NB4 (cell line): ENCODE measurements at regions not wholly inside any gene's neighbourhood (a gene's known extent, or its start where the extent isn't known, plus 50 kb on each side); places are given as distances from the start of the nearest gene placed in this dataset.

ENCODE experiments used
- POLR2A ChIP-seq: IDR thresholded peaks from 2 replicates; pipeline ENCODE4 v1.6.1; 2011; ENCODE audit warnings: mild to moderate bottlenecking; ENCODE audit not compliant: insufficient read length; ENCODE audit errors: extremely low read depth
- TF ChIP-seq, protein P1 (sequence below): IDR thresholded peaks from one replicate; pipeline ENCODE4 v1.5.1; 2012; ENCODE audit warnings: low read depth, low read length

DNA sequence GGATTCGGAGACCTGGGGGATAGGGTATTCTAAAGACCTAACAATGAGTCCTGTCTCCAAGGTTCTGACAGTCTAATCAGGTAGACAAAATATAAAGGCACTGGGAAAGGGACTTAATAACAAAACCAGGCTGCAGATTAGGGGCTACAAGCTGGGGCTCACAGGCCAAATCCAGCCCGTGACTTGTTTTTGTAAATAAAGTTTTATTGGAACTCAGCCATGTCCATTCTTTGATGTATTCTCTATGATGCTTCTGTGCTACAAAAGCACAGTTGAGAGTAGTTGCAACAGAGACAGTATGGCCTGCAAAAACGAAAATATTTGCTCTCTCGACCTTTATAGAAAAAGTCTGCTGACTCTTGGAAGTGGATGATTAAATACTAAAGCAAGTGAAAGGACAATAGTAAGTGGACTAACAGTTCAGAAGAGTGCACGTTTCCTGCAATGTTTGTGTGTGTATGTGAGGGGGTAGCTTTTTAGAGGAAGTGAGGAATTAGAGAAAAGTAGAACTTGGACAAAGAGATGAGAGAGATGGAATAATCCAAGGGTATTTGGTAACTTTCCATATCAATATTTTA, 115.4 kb upstream of the ZFHX3 start:
- TF ChIP-seq, protein P1, sequence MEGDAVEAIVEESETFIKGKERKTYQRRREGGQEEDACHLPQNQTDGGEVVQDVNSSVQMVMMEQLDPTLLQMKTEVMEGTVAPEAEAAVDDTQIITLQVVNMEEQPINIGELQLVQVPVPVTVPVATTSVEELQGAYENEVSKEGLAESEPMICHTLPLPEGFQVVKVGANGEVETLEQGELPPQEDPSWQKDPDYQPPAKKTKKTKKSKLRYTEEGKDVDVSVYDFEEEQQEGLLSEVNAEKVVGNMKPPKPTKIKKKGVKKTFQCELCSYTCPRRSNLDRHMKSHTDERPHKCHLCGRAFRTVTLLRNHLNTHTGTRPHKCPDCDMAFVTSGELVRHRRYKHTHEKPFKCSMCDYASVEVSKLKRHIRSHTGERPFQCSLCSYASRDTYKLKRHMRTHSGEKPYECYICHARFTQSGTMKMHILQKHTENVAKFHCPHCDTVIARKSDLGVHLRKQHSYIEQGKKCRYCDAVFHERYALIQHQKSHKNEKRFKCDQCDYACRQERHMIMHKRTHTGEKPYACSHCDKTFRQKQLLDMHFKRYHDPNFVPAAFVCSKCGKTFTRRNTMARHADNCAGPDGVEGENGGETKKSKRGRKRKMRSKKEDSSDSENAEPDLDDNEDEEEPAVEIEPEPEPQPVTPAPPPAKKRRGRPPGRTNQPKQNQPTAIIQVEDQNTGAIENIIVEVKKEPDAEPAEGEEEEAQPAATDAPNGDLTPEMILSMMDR = no peak
- no peak for TF ChIP-seq POLR2A
